Jurkat, Clone E6-1 (cell line): ENCODE measurements at regions not wholly inside any gene's neighbourhood (a gene's known extent, or its start where the extent isn't known, plus 50 kb on each side); places are given as distances from the start of the nearest gene placed in this dataset.
"Not testable (repeated sequence)": the region's sequence is repeated elsewhere in the genome, so short reads cannot be mapped to it uniquely, and the experiment has no call there.

Source experiments
- DNase-seq: peaks from one replicate; pipeline ENCODE4 v3.0.0-alpha.2; 2011; ENCODE audit warnings: low read depth, low spot score
- H3K4me3 ChIP-seq: 2 replicates; pipeline ENCODE4 v1.5.1; 2011; ENCODE audit warnings: mild to moderate bottlenecking, low read length, control low read depth, moderate library complexity

DNA sequence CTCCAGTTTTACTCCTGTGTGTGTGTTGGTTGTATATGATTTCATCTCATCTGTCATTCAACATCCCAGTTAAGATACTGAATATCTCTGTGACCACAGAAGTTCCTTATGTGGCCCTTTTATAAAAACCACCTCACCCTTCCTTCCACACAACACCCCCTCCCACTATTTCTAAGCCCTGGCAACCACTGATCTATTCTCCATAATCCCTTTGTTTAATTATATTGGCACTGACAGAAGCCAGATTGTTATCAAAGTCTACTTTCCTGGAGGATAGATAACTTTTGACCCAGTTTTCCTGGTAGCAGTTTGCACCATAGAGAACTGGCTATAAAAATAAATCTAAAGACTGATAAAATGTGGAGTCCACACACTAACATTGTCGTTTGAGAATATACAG lies 902.8 kb downstream of the SLC16A7 start:
- DNase-seq: no peak
- no peak overlapping the region for H3K4me3 ChIP-seq

DNA sequence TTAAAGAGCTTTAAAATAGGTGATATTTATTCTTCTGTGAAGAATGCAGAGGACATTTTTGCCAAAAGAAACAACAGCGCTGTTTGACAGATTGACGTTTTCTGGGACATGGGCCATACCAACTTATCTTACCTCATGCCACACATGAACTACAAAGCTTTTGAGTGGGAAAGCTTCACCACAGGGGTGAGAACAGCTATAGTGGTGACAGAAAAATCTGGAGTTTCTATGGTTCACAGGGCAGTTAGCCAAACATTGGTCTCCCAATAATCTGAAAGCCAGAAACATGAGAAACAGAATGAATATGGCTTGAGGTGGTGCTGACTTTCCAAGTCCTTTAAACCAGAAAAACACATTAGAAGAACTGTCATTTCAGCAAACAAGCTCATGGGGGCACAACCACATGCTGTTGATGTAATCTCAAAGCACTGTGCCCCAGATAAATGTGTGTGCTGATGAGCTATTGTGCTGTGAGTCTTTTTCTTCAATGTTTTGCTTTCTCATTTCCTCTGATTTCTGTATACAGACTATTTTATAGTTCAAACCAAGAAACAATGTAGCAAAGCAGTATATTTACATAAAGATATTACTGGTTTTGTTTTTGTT lies 905.4 kb downstream of the SLC16A7 start:
- peak; percentile 12 for DNase-seq
- no peak overlapping the region for H3K4me3 ChIP-seq

DNA sequence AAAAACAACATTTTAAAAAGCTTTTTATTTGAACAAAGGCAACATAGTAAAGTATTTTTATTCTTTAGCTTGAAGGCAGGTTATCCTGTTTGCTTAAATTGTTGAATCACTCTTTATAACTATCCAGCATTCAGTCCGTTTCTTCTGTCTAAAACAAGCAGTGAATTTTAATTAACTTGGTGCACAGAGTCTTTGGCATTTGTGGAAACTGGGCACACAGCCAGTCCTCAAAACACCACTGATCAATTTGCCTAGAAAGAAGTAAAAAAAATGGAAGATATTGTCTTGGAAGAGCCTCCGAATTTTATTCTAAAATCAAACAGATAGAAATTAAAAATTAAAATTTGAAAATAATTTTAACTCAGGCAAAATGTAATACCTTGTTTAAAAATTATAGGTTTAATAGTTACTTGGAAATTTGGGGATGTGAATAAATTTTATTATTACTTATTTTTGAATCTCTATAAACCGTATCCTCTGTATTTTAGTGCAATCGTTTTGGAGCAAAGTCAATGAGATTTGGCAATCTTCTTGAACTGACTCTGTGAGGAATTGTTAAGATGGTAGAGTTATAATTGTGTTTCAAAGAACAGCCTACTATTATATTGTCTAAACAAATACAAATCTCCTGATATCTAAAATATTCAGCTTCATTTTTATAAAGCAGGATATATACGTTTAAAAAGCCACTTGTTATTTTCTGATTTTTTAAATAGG lies 927.0 kb downstream of the SLC16A7 start:
- H3K4me3 ChIP-seq: no peak overlapping the region
- DNase-seq: no peak

DNA sequence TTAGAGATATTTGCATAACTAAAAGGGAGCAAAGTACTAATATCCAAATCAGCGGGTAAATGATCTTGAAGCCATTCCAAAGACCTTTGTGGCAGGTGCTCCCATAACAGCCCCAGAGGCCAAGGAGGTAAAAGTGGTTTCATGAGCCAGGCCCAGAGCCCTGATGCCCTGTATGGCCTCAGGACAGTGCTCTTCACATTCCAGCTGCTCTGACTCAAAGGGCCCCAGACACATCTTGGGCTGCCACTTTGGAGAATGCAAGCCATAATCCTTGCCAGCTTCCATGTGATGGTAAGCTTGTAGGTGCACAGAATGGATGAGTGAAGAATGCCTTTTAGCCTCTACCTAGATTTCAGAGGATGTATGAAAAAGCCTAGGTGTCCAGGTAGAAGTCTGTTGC lies 933.4 kb downstream of the SLC16A7 start:
- no peak for DNase-seq
- no peak overlapping the region for H3K4me3 ChIP-seq

DNA sequence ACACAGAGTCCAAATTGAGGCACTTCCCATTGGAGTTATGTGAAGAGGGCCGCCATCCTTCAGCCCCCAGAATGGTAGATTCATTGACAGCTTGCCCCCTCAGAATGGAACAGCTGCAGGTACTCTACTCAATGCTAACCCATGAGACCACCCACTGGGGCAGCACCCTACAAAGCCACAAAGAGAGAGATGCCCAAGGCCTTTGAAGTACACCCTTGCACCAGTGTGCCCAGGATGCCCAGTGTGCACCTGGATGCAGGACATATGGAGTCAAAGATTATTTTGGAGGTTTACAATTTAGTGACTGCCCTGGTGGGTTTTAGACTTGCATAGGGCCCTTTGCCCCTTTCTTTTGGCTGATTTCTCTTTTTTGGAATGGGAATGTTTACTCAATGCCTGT lies 933.9 kb downstream of the SLC16A7 start:
- H3K4me3 ChIP-seq: no peak overlapping the region
- DNase-seq: no peak

DNA sequence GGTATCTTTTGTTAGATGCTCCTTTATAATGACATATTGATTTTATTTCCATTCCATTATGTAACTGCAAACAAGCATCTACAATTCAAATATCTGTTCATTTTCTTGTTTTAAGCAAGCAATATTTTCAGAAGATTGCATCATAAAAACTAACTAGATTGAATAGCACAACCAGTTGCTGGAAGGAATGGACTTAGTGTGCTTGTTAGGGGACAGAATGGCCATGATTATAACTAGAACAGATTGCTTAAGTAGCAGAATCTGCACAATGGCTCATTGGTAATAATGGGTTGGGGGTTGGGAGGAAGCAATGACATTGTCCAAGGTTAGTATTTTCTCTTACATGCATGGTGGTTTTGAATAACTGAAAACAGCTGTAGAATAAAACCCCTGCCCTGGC lies 939.5 kb downstream of the SLC16A7 start:
- no peak for DNase-seq
- H3K4me3 ChIP-seq: no peak overlapping the region

DNA sequence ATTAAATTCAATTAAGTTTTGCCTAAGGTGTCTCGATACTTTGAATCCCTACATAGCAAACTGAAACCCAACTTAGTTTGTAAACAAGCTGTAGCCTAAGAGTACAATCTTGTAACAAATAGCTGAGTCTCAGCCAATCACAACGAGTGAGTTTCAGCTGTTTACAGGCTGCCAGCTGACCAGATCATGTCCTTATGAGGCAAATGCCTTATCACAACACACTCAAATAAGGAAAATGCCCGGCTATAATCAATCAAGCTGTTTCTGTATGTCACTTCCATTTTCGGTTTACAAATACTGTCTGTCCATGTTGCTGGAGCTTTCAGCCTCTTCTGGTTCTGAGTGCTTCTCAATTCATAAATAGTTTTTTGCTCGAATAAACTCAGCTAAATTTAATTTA lies 943.8 kb downstream of the SLC16A7 start:
- no peak overlapping the region for H3K4me3 ChIP-seq
- DNase-seq: no peak

DNA sequence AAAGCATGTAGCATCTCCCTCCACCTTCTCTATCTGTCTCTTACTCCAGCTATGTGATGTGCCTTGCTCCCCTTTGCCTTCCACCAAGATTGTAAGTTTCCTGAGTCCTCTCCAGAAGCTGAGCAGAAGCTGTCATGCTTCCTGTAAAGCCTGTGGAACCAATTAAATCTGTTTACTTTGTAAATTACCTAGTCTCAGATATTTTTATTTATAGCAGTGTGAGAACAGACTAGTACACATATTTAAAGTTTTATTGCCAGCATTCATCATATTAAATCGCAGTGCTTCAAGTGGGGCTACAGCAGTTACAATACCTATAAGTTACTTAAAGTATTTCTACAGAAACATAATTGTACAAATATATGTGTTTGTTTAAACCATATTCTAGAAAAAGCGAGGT lies 973.1 kb downstream of the SLC16A7 start:
- DNase-seq: no peak
- H3K4me3 ChIP-seq: no peak overlapping the region

DNA sequence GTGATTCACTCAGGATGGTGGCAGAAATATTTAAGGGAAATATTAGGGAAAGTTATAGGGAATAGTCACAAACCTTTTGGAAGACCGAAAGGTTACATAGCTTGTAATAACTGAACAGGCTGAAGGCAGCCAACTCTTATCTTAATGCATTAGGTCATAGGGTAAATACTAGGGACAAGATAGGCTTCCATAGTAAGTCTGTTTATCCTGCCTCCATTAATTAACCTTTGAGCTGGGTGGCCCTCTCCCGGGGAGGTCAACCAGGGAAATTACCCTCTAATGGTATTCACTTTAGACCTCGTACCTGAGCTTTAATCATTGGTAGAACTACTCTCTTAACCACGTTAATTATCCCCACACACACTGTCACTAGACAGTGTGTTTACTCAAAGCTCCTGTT lies 981.8 kb downstream of the SLC16A7 start:
- H3K4me3 ChIP-seq: no peak overlapping the region
- DNase-seq: no peak

DNA sequence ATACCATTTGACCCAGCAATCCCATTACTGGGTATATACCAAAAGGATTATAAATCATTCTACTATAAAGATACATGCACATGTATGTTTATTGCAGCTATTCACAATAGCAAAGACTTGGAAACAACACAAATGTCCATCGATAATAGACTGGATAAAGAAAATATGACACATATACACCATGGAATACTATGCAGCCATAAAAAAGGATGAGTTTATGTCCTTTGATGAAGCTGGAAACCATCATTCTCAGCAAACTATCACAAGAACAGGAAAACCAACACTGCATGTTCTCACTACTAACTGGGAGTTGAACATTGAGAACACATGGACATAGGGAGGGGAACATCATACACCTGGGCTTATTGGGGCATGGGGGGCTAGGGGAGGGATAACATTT lies 991.8 kb downstream of the SLC16A7 start:
- H3K4me3 ChIP-seq, DNase-seq: not testable (repeated sequence)

DNA sequence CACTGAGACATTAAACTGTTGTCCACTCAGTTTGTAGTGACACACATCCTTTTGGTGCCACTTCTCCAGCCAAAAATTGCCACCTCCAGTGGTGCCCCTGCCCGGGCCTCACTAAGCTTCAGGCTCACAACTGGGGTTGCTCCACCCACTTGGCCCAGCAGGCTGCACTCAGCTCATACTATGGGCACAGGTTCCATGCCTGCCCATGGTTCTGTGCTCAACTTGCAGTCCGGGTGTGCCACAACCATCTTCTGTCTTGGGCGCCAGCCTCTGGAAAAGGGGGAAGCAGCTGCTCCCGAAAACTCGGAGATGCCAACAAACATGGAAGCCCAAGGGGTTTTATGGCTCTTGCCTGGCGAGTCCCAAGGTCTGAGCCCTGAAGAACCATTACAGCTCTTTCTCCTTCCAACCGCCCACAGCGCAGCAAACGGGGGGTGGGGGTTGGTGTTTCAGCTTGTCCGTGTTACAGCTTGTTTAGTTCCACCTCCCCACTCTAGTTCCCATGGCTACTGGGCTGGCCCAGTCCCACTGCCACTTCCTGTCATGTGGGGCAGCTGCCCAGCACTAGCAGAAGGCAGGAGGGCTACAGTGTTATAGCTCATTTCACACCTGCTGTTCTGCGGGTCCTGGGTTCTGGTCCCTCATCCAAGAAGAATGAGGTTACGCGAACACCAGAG lies 998.3 kb downstream of the SLC16A7 start:
- DNase-seq: no peak
- no peak overlapping the region for H3K4me3 ChIP-seq

DNA sequence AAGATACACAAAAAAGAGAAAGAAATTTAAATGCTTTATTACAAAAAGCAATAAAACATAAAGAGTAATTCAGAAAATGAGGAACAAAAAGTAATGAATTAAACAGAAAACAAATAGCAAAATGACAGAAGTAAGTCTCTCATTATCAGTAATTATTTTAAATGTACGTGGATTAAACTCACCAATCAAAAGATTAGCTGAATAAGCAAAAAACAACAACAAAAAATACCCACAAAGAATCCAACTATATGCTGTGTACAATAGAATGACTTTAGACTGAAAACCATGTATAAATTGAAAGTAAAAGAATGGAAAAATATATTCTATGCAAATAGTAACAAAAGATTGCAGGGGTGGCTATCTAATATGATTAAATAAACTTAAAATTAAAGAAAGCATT lies 1006.8 kb downstream of the SLC16A7 start:
- H3K4me3 ChIP-seq: no peak overlapping the region
- no peak for DNase-seq

DNA sequence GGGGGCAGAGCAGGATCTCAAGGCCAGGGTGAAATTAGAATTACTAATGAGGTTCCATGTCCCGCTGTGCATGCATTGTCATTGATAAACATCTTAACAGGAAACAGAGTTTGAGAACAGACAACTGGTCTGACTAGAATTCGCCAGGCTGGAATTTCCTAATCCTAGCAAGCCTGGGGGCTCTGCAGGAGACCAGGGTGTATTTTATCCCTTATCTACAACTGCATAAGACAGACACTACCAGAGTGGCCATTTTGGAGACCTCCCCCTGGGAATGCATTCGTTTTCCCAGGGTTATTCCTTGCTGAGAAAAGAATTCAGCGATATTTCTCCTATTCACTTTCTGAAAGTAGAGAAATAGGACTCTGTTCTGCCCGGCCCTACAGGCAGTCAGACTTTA lies 1007.6 kb downstream of the SLC16A7 start:
- not testable (repeated sequence) for DNase-seq, H3K4me3 ChIP-seq

DNA sequence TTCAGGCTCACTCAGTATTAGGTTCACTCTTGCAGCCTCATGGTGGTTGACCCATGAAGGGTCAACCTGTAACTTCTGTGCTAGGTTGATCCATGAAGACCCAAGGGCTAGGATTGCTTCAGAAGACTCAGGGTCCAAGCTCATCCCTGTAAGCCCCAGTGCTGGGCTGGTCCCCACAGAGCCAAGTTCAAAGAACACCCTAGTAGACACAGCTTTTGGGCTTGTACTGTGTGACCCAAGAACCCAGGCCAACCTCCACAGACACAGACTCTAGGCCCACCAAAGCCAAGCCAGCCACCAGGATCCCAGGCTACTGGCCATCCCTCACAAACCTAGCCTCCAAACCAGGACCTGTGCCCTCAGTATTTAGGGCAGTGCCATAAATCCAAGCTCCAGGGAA lies 1020.6 kb downstream of the SLC16A7 start:
- DNase-seq: no peak
- no peak overlapping the region for H3K4me3 ChIP-seq

DNA sequence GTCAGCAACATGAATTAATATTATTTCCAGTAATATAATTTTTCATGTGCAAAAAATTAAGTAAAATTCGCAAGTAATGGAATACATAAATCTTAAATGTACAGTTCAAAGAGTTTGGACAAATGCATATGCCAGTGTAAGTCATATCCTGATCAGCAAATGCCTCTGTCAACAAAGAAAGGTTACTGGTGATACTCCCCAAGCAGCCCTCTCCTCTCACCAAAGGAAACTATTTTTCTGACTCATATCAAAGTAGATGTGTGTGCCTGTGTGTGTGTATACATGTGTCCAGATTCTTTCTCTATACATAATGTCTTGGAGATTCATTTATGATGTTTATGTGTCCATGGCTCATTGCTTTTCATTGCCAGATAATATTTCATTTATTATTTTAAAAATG lies 1035.0 kb downstream of the SLC16A7 start:
- no peak overlapping the region for H3K4me3 ChIP-seq
- no peak for DNase-seq

DNA sequence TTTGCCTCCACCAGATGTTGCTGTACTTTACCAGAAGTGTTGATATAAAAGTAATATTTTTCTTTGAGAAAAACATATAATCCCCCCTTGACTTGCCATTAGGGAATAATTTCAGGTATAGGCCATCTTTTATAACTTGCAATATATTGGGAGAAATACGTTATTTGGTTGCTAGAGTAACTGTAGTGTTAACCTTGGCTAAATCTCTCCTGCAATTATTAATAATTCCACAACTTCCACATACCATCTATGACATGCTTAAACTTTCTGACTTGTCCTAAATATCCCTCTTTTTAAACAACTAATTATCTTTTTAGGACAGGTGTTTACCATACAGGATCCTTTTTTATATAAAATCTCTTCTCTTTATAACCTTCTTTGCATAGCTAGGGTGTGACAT lies 1048.2 kb downstream of the SLC16A7 start:
- no peak for DNase-seq
- no peak overlapping the region for H3K4me3 ChIP-seq

DNA sequence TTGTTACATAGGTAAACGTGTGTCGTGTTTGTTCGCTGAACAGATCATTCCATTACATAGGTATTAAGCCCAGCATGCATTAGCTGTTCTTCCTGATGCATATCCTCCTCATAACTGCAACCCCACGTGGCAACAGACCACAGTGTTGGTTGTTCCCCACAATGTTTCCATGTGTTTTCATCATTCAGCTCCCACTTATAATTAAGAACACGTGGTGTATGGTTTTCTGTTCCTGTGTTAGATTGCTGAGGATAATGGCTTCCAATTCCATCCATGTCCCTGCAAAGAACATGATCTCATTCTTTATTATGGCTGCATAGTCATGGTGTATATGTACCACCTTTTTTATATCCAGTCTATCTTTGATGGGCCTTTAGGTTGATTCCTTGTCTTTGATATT lies 1071.1 kb downstream of the SLC16A7 start:
- H3K4me3 ChIP-seq: no peak overlapping the region
- no peak for DNase-seq

DNA sequence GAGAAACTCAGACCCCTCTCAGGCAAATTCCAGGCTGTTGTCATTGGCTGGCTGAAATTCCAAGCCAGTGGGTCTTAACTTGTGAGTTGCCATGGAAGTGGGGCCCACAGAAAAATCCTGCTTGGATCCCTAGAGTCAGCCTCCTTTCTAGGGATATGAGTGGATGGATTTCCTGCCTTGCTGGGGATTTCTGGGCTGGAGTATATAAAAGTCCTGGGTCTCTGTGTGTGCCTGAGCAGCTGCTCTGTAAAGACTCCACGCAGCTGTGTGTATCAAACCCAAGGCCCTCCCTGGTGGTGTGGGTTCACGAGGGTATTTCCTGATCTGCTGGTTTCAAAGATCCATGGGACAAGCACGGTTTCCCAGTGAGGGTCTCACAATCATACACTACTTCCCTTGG lies 1077.1 kb downstream of the SLC16A7 start:
- no peak for DNase-seq
- H3K4me3 ChIP-seq: no peak overlapping the region

DNA sequence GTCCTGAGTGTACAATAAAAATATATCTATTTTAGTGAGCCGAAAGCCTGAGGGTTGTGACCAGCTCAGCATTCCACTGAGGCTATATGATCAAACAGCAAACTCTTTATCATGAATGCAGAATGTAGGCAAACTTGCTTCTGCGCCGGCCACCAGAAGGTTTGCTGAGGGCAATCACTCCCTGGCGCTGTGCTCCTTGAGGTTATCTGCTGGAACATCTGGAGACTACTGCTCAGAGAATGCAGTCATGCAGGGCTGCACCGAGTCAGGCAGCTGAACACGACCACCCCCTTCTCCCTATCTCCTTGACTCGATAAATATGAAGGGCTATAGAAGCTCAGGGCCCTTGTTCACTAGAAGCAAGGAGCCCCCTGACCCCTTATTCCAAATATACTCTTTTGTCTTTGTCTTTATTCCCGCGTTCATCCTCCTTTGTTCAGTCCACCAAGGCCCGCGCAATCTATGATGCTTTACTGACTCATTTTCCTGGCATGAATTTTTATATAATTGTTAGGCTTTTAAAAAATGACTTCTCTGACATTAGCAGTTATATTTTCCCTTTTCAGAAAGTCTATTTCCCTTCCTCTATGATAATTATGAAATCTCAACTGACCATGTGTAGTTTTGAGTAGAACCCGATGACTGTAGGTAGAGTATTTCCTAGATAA lies 1089.3 kb downstream of the SLC16A7 start:
- no peak overlapping the region for H3K4me3 ChIP-seq
- DNase-seq: no peak

DNA sequence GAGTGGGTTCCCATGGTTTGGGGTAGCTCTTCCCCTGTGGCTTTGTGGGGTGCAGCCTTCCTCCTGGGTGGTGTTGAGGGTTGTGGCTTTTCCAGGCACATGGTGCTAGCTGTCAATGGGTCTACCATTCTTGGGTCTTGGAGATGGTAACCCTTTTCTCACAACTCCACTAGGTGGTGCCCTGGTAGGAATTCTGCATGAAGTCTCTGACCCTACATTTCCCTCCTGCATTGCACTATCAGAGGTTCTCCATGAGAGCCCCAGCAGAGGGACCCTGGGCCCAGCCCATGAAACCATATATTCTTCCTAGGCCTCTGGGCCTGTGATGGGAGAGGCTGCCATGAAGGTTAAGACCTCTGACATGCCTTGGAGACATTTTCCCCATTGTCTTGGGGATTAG lies 1093.3 kb downstream of the SLC16A7 start:
- no peak overlapping the region for H3K4me3 ChIP-seq
- peak; percentile 47 for DNase-seq
